HG03060 (cell line): ENCODE measurements at regions not wholly inside any gene's neighbourhood (a gene's known extent, or its start where the extent isn't known, plus 50 kb on each side); places are given as distances from the start of the nearest gene placed in this dataset.
A peak's percentile ranks its signal among the peaks of the same experiment; 100 is the strongest.

Experiments used
- ATAC-seq: cut with Tn5 transposase; IDR thresholded peaks from one replicate; pipeline ENCODE4 v1.9.1; 2021; ENCODE audit warnings: low read depth, moderate number of reproducible peaks; ENCODE audit not compliant: unreplicated experiment

DNA sequence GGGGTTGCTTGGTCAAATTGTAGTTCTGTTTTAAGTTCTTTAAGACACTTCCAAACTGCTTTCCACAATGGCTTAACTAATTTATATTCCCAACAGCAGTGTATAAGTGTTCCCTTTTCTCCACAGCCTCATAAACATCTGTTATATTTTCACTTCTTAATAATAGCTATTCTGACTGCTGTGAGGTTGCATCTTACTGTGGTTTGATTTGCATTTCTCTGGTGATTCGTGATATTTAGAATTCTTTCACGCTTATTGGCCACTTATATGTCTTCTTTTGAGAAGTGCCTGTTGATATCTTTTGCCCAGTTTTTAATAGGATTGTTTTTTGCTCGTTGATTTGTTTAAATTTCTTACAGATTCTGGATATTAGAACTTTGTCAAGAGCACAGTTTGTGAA lies 278.6 kb upstream of the ITM2A start:
- ATAC-seq: no peak

DNA sequence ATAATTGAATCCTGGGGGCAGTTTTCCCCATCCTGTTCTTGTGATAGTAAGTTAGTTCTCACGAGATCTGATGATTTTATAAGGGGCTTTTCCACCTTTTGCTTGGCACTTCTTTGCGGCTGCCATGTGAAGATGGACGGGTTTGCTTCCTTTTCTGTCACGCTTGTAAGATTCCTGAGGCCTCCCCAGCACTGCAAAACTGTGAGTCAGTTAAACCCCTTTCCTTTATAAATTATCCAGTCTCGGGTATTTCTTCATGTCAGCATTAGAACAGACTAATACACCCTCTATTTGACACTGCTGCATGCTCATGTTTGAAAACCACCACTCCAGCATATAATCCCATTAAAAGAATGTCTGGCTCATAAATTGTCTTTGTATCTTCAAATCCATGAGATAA lies 264.4 kb upstream of the ITM2A start:
- ATAC-seq: no peak

DNA sequence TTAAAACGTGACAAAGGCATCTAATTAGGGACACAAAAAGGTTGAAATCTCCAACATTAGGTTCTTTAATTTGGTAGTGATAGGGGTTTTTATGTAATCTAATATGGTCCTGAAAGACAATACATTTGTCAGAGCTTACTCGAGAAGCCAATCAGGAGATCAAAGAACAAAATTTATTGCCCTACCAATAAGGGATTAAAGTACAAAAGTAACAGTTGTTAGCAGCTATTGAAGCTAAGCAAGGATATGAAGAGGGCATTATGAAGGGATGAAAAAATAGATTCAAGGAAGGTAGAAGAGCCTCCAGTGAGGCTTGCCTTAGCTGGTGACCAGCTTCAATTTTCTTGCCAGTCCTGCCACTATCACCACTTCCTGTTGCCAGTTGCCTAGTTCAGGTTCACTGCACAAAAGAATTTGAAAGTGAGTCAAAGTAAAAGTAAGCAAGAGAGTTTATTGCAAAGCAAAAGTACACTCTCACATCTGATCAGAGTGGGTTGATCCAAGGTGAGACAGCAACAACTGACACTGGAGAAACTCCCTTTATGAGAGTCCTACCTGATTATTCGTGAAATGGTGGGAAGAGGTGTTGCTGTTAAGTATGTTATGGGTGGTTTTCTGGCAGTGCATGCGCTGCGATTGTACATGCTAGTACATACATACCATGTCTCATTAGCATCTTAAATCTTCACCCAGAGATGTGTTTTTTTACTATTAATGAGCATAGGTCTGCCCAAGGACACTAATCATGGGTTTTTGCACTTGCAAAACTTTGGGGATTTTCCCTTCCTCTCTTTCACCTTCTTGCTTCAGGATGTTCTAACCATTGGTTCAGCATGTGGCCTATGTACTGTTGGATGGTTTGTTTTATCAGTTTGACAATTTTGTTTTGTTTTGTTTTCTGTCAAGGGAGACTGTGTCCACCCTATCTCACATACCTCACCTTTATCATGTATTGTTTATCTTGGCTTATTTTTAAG lies 263.2 kb upstream of the ITM2A start:
- peak; percentile 94 for ATAC-seq

- no peak for ATAC-seq
These were observed 256.1 kb upstream of the ITM2A start for GRCh38 chrX:79623098-79623762.

GRCh38 chrX:79618280-79618679 lies 251.1 kb upstream of the ITM2A start:
- ATAC-seq: no peak

GRCh38 chrX:79604364-79604763 lies 237.2 kb upstream of the ITM2A start:
- no peak for ATAC-seq

DNA sequence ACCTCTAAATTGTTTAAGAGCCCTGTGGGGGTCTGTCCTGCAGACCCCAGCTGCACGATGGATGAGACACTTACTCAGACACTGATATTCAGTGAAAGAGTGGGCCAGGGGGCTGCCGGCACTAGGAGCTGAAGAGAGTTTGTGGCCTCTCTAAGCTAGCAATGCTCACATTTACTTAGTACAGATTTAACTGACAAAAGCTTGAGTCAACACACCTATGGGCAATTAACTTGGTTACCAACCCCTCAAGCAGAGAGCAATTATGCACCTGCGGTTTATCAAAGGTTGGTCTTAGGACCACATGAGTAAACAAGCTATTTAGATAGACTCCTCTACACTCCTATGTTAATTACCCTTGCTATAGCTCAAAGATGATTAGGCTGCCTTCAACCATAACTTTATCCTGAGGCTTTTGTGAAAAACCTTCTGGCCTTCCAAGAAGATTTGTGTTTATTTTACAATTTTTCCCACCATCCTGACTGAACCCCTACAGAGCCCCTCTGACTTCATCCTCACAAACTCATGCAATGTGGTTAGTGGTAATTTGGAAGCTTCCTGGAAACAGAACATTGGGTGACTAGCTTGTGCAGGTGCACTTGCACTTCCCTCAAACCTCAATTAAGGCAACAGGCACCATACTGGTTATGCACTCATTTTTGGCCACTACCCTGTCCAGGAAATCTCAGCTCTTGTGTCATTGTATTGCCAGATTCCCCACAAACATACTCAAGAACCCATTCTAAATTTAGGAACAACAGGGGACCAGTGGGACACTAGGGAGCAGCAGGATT lies 234.4 kb upstream of the ITM2A start:
- ATAC-seq: no peak

DNA sequence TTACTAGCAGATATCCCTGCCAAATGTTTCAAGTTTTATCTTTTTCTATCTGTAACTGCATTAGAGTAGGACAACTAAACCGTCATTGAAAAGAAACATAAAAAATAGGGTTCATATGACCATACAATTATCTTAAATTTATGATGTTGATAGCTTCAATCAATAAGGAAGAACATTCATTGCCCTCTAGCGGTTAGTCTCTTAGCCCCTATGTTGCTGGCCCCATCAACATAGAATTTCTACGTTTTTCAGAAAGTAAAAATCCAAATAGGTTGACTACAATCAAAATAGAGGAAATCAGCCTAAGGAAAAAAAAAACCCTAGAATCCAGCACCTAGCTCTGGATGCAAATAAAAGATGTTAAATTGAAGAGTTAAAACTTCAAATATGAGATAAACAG lies 225.1 kb upstream of the ITM2A start:
- no peak for ATAC-seq

GRCh38 chrX:79588233-79588632 lies 221.1 kb upstream of the ITM2A start:
- no peak for ATAC-seq

DNA sequence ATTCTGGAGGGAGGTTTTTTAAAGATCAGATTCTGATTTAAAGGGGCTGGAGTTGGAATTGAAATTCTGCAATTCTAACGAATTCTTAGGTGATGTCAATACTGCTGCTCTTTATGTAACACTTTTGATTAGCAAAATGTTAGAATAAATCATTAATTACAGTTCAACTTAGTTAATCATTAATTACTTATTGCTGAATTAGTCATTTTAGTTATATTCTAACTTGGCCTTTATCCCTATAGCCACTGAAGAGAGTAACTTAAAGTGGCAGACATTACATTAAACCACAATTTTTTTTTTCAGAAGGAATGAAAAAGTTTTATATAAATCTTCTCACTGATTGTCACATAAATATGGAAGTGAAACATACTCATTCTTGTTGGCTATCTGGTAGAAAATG lies 206.6 kb upstream of the ITM2A start:
- no peak for ATAC-seq

DNA sequence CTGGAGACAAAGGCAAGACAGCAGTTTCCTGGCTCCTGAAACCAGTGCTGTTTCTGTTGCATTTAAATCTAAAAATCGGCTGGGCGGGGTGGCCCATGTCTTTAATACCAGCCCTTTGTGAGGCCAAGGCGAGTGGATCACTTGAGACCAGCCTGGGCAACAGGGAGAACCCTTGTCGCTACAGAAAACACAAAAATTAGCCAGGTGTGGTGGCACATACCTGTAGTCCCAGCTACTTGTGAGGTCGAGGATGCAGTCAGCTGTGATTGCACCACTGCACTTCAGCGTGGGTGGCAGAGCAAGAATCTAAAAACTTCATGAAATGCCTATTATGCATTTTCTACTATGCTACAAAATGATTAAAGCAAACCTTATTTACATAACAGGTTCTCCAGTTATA lies 205.4 kb upstream of the ITM2A start:
- ATAC-seq: no peak

DNA sequence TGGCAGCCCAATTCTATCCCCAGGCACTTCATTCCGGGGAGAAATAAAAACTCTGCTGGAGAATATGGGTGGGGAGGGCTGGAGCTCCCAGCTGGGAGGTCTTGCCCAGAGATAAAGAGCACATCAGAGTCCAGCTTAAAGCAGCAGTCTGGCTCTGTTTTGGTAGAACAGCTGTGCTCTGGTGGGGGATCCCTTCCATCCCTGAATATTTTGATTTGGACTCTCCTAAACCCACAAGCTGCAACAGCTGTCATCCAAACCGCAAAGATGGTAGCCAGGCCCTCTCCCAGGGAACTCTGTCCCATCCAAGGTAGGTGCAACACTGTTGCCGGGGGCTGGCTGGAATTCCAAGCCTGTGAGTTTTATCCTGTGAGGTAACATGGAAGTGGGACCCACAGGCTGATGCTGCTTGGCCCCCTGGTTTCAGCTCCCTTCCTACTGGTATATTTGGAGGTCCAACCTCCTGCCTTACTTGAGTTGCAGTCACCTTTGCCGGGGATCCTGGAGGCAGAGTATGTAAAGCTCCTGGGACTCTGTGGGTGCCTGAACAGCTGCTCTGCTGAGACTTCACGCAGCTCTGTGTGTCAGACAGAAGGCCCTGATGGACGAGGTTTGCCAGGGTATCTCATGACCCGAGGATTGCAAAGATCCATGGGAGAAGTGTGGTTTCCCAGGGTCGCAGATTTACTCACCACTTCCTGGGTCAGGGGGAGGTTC lies 203.5 kb upstream of the ITM2A start:
- no peak for ATAC-seq

DNA sequence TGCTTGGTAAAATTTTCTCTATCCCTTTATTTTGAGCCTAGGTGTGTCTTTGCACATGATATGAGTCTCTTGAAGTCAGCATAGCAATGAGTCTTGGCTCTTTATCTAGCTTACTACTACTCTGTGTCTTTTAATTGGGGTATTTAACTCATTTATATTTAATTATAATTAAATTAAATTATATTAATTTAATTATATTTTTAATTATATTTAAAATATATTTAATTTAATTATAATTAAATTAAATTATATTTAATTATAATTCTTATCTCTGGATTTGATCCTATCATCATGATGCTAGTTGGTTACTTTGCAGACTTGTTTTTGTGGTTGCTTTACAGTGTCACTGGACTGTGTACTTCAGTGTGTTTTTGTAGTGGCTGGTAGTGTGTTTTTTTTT lies 201.2 kb upstream of the ITM2A start:
- ATAC-seq: no peak

- ATAC-seq: no peak
These were observed 197.2 kb upstream of the ITM2A start for GRCh38 chrX:79564362-79564761.

DNA sequence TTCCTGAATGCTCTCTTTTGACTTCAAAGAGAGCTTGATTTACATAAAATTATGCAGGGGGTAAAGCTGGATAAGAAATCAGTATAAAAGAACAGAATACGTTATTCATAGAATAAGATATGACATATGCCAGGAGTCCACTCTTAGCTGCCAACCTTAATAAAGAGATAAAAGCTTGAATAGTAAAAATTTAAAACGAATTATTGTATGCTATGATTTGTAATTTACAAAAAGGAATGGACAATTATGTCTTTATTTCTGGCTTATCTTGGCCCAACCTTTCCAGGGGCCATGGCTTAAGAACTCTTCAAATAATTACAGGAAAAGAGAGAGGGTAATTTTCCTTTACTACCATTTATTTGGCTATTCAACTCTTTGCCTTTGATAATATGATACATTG lies 192.2 kb upstream of the ITM2A start:
- ATAC-seq: no peak

- no peak for ATAC-seq
These were observed 190.1 kb upstream of the ITM2A start for GRCh38 chrX:79557212-79557611.

- no peak for ATAC-seq
These were observed 189.7 kb upstream of the ITM2A start for GRCh38 chrX:79556800-79557199.

DNA sequence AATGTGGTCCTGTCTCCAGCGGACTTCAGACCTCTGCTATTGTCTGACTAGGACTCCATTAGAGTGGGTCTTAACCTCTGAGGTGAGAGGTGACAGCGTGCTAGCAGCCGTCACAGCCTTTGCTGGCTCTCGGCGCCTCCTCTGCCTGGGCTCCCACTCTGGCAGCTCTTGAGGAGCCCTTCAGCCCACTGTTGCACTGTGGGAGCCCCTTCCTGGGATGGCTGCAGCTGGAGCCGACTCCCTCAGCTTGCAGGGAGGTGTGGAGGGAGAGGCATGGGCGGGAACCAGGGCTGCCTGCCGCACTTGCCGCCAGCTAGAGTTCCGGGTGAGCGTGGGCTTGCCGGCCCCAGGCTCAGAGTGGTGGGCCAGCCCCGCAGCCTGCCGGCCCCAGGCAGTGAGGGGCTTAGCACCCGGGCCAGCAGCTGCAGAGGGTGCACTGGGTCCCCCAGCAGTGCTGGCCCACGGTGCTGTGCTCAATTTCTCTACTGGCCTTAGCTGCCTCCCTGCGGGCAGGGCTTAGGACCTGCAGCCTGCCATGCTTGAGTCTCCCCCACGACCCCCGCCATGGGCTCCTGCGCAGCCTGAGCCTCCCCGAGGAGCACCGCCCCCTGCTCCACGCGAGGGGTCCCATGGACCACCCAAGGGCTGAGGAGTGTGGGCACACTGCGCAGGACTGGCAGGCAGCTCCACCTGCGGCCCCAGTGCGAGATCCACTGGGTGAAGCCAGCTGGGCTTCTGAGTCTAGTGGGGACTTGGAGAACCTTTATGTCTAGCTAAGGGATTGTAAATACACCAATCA lies 163.4 kb upstream of the ITM2A start:
- ATAC-seq: no peak

GRCh38 chrX:79524642-79525041 lies 157.5 kb upstream of the ITM2A start:
- no peak for ATAC-seq

DNA sequence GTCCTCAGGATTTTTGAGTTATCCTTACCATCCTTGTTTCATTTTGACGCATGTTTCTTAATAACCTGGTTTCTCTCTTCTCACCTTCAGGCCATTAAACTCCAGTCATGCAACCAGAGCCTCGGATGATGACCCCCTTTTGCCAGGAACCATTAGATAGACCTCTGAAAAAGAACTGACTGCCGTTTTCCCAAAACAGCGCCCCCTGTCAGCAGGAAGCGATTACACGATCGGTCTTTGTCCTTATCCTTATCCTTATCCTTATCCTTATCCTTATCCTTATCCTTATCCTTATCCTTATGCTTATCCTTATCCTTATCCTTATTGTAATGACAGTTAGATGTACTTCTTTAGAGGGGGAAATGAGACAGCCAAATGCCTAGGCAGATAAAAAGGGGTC lies 148.4 kb upstream of the ITM2A start:
- no peak for ATAC-seq
